HG03378 (cell line): ENCODE measurements at regions not wholly inside any gene's neighbourhood (a gene's known extent, or its start where the extent isn't known, plus 50 kb on each side); places are given as distances from the start of the nearest gene placed in this dataset.
"Not testable (repeated sequence)": the region's sequence is repeated elsewhere in the genome, so short reads cannot be mapped to it uniquely, and the experiment has no call there.

ENCODE experiments used
- ATAC-seq: cut with Tn5 transposase; IDR thresholded peaks from one replicate; pipeline ENCODE4 v1.9.1; 2021; ENCODE audit warnings: mild to moderate bottlenecking, moderate library complexity; ENCODE audit not compliant: unreplicated experiment

DNA sequence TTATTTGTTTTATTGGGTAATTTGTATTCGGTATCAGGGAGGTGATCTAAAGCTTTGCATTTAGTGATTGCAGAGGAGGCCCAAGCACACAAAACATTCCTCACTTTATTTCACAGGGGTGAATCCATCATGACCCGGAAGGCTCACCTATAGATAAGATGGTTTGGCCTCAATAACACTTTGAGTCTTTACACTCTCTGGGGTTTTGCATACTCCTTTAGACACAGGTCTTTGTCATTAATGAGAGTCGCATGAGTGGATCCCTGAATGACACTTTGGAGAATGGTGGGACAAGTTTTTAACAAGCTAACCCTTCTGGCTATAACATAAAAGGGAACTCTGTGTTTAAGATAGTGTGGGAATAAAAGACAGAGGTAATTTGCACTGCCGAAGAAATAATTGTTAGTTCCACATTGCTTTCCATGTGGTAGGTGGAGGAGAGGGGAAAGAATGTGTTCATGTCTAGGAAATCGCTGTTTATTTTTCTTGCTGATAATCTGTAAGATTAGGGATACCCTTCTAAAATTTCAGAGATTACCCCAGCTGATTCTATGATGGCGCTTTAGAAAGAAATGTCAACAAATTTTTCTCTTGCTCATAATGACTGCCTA is 455.8 kb downstream of the TFEC start:
- no peak for ATAC-seq

DNA sequence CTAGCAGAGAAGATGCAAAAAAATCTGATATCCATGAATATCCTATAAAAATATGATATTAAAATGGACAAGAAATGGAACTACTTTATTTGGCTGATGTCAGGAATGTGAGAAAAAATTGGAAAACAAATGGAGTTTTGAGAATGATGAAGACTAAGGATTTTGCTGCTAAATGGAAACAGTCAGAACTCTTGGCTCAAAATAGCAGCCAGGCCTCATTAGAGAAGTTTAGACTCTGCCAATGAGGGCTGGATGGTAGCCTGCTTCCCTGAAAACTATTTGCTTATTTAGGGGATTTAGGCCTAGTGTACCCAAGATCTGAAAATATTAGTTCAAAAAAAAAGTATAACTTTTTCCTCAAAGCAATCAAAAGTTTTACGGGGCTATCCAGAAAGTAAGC is 458.5 kb downstream of the TFEC start:
- ATAC-seq: no peak

DNA sequence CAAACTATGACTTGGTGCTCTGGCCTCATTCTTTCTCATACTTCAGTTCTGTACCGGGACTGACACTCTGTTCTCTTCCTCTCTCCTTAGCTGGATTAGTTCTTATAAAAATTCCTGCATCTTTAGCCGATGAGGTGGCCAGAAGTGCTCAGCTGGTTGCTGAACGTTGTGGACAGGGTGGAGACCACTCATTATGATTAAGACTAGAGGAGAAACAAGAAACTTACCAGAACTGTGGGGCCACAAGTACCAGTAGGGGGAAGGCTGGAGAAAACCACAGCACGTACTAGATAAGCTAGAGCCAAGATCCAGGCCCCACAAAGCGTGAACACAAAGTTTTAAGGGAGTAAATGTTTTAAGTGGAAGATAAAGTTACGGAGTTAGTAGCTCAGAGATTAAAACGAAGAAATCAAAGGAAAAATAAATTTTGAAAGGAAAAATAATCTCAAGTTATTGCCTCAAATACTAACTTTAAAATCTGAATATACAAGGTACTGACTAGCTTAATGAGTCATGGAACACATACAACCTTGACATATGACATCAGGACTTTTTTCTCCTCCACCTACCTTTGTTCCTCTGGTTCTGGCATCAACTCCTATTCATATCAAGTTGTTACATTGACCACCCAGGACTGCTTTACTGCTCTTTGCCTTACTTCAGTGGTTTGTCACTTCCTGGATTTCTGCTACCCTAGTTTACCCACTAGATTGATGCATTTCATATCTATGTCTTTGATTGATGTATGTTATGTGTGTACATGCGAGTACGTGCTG is 469.0 kb downstream of the TFEC start:
- ATAC-seq: no peak

DNA sequence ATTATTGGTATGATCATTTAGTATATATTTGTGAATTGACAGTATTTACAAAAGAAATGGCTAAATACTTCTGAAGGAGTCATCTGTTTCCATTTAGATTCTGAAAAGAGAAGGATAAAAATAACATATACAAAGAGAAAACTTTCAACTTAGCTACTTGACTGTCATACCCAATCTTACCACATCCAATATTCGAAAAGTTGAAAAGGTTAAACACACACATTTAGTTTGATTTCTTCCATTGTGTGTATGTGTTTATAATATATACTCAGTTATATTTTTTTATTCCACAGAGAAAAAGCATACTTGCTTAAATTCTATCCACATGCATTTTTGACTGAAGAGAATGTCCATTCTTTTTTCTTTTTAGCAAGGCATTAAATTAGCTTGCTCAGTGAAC is 470.7 kb downstream of the TFEC start:
- no peak for ATAC-seq

DNA sequence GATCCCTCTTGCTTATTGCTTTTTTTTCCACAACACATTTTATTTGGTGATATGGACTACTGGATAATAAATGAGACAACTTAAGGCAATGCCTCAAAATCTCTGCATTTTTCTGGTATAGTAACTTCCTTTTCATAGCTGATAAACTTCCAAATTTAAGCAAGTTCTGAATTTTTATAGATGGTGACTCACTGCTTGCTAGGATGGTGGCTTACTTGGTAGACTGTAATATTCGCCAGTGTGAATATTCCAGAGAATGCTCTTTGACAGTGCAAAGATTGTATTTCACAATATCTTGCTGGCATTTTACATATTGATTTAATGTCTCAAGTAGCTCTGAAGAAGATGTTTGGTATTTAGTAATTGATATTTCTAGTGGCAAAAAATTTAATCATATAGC is 472.4 kb downstream of the TFEC start:
- no peak for ATAC-seq

DNA sequence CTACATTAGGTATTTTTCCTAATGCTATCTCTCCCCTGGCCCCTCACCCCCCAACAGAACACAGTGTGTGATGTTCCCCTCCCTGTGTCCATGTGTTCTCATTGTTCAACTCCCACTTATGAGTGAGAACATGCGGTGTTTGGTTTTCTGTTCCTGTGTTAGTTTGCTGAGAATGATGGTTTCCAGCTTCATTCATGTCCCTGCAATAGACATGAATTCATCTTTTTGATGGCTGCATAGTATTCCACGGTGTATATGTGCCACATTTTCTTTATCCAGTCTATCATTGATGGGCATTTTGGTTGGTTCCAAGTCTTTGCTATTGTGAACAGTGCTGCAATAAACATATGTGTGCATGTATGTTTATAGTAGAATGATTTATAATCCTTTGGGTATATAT is 473.3 kb downstream of the TFEC start:
- not testable (repeated sequence) for ATAC-seq

DNA sequence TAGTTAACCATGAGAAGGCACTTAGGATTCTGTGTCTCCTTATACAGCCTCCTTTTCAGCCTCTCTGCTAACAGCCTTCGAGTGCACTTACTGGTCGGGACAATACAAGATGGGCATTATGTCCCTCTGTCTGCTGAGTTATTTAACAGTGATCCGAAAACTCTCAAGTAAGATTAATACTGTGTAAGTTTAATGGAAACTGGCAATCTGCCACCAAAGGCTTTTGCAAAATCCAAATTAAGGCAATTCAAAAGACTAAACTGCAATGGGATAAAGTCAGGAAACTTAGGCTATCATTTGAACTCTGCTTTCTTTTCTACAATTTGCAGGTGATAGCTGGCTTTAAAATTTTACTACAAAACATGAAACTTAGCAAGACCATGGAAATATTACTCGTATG is 477.8 kb downstream of the TFEC start:
- no peak for ATAC-seq

DNA sequence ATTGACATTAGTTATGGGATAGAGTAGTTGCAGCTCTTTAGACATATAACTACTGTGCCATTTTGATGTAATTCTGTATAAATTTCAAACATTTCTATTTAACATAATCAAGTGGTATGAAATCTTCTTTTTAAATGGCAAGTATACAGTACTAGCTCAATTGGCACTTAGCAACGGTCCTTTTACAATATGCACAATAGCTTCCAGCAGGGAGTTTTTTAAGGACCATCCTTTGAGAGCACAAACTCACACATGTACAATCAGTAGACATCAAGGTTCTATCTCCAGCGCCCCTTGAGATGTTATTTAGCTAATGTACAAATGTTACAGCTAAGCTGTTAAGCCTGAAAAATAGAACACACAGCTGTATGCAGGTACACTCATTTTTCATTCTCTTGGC is 480.7 kb downstream of the TFEC start:
- ATAC-seq: no peak

DNA sequence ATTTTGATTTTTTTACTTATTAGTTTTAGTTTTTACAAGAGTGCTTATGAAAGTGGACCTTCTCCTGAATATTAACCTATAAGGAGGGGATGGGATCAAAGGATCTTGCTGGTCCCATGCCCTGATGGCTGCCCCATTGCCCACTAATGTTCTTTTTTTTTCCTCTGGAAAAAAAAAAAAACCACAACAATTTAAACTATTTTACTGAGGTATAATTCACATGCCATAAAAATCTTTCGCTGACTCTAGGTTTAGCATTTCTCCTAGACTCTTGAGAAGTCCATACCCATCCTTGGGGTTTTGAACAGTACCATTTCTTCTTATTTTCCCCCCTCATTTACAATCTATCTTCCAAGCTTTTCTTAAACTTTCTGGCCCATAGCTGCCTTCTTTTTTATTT is 481.8 kb downstream of the TFEC start:
- no peak for ATAC-seq

DNA sequence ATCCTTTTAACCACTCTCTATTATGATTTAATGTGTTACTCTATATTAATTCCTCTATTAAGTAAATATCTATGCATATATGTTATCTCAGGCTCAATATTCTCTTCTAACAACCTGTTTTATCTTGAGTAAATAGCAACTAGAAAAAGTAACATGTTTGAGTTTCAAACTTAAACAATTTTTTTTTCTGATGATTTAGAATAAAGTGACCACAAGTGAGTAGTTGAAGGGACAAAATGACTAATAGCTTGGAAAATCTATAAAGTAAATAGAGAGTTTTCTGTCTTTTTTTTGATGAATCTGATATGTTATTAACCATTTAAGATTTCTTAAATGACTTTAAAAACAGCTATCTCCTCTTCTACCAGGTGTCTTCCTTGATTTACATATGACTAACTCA is 483.8 kb downstream of the TFEC start:
- no peak for ATAC-seq

DNA sequence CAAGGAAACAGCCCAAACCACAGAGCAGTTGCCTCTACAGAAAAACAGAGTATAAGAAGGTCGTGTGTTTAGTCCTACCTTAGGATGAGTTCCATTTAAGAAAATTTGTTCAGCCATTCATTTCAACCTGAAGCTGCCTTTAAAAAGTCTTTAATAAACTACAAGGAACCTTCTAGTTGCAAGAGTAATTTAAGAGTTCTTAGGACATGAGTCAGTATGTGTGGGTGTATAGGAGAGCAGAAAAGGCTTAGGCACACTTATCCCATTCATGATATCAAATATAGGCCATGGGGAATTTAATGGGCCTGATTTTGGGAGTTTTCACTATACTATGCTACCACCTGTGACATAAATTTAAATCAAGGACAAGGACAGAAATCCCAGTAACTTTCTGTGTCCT is 496.8 kb downstream of the TFEC start:
- ATAC-seq: no peak

DNA sequence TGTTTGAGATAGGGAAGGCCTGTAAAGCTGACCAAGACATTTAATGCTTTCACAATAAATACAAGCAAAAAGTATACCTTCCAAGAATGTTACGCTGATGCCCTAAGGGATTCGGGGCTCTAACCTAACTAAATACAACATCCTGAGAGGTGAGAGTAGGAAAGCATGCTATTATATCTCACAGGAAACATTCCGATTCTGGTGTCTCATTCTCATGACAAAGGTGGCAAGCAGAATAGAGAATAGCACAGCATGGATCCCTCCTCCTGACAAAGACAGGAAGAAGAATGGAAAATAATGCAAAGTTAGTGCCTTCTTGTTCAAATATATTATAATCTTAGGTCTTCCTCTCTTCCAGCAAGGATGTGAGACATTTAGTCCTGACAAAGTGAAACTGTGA is 504.3 kb downstream of the TFEC start:
- no peak for ATAC-seq

DNA sequence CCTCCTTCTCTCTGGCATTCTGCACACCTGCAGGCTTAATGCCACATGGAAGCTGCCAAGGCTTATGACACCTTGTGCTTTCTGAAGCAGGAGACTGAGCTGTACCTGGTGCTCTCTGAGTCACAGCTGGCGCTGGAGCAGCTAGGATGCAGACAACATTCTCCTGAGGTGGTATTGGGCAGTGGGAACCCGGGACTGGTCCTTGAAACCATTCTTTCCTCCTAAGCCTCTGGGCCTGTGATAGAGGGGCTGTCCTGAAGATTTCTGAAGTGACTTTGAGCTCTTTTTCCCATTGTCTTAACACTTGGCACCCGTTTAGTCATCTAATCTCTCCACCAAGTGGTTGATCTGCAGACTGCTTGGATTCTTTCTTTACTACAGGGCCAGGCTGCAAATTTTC is 508.4 kb downstream of the TFEC start:
- ATAC-seq: no peak

DNA sequence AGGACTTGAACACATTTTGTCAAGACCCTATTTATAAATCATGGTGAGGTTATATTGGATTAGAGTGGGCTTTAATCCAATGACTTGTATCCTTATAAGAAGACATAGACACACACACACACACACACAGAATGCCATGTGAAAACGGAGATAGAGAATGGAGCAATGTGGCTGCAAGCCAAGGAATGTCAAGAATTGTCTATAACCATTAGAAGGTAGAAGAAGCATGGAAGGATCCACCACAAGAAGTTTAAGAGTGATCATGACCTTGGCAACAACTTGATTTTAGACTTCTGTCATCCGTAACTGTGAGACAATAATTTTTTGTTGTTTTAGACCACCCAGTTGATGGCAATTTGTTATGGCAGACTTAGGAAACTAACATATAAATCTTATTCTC is 514.2 kb downstream of the TFEC start:
- ATAC-seq: no peak

DNA sequence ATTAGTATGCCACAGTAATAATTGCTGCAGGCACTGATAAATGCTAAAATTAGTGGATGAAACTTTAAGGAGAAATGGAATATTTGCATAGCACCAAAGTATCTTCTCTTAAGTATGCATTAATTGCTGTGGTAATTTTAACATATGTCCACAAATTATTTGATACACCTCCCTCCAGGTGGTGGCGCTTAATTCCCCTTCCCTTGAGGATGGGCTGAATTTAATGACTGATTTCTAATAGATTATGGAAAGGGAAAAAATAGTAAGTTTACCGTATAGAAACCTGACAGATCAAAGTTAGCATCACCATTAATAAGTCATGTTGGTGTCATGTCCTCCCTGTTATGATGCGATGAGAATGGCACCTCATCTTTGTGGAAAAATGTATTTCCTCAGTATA is 519.2 kb downstream of the TFEC start:
- no peak for ATAC-seq

DNA sequence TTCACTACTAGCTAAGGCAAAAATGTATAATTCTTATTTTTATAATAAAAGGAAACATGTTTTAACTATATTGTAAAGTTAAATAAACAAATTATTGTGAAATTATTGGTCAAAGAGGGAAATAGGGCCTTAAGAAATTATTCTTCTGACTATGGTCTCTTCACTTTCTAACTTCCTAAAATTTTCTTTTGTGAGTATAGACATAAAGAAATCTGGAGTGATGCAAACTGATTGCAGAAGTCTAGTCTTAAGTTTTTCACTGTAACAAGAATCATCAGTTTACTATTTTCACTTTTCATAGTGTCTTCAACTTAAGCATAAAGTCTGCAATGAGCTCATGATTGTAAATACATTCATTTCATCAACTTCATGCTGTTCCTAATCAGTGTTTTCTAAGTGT is 525.4 kb downstream of the TFEC start:
- no peak for ATAC-seq

DNA sequence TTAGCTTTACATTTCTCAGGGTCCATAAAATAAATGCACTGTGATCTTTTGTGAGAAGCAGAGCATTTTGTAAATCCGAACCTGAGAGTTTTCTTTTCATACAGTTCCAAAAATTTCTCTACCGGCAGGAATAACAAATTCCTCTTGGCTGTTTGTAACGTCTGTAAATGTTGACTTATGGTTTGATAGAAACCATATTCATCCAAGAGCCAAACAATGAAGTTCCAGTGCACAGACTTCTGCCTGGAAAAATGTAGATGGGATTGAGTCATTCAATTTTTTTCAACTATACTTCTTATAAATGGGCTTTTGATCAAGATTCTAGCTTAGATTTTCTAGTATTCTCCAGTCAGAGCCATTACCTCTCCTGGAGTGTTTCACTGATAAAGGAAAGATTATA is 530.6 kb downstream of the TFEC start:
- ATAC-seq: no peak

DNA sequence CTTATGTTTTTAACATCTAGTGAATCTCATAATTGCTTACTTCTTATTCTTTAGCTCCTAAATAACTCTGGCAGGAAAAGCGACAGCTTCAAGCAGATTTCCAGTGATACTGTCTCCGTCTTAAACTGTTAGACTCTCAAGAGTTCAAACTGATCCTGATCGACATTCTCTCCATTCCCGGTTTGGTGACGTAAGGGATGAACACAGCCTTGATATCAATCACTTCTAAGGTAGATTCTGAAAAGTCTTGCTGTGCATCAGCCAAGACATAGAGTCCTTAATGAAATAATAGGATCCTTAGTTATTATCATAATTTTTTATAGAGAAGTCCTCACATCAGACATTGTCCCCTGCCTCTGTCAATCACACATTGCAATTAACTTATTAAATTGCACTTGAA is 534.6 kb downstream of the TFEC start:
- no peak for ATAC-seq

DNA sequence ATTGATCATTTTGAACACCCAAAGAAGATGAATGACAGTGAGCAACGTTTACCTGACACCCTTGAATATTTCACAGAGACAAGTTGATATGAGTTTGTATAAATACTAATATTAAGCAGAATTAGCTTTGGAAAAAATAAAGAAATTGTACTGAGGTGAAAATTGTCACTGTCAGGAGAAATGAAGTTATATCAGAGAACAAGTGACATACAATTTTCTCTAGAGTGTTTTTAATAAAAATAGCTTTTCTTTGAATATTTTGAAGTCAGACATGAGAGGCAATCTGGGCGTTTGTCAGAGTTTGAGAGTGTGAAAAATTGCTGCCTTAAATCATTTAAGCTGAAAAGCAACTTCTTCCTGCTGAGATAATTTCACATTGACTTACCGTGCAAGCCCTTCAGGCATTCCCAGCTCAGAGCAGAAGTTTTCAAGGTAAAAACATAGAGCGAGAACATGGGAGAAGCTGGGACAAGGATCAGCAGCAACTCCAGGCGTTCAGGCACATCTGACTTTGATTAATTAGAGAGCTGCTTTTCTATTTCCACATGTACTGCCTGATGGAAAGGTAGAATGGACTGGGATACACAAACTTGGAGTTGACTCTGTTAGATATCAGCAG is 535.9 kb downstream of the TFEC start:
- no peak for ATAC-seq

DNA sequence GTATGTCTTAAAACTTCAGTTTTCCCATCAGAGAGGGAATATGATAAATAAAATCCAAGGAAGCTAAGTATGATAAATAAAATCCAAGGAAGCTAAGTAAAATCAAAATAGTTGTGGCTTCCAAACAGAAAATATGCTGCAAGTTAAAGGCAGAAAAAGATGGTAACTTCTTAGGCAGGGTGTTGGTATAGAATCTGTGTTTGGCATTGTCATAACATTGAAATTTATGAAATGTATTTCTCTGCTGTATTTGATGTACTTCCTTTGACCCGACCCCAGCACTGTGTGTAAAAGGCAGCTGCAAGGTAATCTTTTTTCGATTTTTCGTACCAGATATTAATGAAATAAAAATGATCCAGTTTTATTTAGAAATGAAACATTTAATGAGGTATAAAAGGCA is 537.2 kb downstream of the TFEC start:
- ATAC-seq: no peak

DNA sequence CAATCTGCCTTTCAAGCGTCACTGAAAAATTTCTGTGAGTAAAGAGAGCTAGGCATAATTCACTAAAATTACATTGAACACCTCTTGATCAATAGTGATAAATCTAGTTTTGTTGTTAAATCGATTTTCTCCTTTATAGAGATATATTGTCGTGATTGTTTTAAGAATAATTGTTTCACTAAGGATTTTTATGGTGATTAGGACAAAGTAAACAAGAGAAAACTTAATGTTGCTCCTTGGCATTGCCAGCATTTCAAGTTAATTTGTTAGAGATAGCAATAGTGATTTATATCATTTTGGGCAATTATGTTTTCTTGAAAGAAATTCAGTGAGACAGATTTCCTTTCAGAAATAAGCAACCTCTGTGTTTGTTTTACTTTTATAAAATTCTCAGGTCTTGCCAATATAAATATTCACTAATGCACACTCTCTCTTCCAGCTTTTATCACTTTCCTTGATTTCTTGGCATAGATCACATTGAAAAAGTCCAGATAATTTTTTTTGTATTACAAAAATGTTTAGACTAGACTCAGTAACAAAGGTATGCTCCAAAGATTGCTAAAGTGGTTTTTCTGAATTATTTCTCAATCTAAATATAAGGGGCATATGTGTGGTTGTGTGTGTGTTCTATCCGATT is 538.7 kb downstream of the TFEC start:
- ATAC-seq: no peak

DNA sequence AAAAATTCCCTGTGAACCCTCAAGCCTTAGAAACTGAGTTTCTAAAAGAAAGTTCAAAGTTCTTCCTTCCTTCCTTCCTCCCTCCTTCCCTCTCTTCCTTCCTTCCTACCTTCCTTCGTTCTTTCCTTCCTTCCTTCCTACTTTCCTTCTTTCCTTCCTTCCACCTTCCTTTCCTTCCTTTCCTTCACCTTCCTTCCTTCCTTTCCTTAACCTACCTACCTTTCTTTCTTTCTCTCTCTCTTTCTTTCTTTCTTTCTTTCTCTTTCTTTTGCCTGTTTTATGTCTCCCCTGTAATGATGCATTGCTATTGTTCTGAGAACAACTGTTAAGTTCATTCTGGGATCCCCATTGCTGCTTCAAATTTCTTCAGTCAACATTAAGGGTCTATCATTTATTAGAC is 551.1 kb downstream of the TFEC start:
- no peak for ATAC-seq
